GM18498 (cell line): ENCODE measurements at regions not wholly inside any gene's neighbourhood (a gene's known extent, or its start where the extent isn't known, plus 50 kb on each side); places are given as distances from the start of the nearest gene placed in this dataset.
"Not testable (repeated sequence)": the region's sequence is repeated elsewhere in the genome, so short reads cannot be mapped to it uniquely, and the experiment has no call there.

Experiments used
- ATAC-seq: cut with Tn5 transposase; IDR thresholded peaks from one replicate; pipeline ENCODE4 v1.9.1; 2021; ENCODE audit warnings: mild to moderate bottlenecking, moderate library complexity; ENCODE audit not compliant: unreplicated experiment

DNA sequence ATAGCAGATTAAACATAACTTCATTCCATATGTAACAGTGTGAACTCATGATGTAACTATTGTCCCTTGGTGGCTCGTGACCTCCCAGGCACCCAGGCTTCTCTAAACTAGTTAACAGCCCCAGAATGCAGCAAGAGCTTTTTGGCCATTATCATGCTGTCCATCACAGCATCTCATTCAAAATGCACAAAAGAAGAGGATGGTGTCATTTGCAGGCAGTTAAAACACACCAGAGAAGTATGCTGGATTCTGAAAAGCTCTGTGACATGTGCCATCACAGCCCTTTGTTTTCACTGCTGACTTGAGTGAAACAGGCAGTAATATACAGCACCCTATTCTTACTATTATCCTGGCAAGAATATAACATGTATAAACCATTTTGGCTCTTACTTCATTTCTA, 117.6 kb upstream of the CHMP2B start:
- ATAC-seq, result no peak

GRCh38 chr3:87101861-87102625, 111.1 kb upstream of the VGLL3 start:
- ATAC-seq, result no peak

DNA sequence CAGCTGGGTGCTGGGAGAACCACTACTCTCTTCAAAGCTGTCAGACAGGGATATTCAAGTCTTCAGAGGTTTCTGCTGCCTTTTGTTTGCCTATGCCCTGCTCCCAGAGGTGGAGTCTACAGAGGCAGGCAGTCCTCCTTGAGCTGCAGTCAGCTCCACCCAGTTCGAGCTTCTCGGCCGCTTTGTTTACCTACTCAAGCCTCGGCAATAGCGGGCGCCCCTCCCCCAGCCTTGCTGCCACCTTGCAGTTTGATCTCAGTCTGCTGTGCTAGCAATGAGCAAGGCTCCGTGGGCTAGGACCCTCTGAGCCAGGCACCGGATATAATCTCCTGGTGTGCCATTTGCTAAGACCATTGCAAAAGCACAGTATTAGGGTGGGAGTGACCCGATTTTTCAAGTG, 106.8 kb upstream of the VGLL3 start:
- not testable (repeated sequence) for ATAC-seq

- ATAC-seq, result no peak
These were observed 99.7 kb upstream of the VGLL3 start for GRCh38 chr3:87090631-87091030.

DNA sequence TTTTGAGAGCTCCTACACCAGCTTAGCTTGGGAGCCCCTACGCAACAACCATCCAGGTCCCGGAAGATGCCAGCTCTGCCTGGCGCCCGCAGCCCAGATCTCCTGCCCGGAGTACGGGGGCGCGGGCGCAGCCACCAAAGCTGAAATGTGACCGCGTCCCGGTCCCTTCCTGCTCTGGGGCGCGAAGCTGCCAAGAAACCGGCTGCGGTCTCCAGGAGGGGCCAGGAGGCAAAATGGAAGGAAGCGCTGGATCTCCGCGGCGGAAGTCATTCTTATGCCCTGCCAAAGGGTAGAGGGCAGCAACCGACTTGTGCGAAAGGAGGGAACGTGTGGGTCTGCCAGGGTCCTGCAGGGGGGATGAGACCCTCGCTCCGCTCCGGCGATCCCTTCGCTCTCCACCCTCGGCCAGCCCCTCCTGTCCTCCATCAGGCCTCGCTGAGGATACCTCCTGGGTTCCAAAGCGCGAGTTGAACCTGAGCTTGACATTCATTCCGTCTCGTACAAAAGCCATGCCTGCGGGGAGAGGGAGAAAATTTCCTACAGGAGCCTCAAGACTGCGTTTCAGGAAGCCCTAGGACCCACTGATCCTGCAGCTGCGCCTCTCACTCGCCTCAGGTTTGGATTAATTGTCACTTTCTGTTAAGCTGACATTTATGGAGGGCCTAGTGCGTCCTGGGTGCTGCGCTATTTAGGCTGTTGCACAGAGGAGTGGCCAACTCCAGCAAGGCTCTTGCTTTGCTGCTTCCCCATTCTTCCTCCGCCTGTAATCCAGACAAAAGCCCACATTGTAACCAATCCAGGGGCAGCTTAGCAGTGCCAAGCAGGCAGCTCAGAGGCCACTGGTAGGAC, 98.3 kb upstream of the VGLL3 start:
- ATAC-seq, result peak; percentile 77

DNA sequence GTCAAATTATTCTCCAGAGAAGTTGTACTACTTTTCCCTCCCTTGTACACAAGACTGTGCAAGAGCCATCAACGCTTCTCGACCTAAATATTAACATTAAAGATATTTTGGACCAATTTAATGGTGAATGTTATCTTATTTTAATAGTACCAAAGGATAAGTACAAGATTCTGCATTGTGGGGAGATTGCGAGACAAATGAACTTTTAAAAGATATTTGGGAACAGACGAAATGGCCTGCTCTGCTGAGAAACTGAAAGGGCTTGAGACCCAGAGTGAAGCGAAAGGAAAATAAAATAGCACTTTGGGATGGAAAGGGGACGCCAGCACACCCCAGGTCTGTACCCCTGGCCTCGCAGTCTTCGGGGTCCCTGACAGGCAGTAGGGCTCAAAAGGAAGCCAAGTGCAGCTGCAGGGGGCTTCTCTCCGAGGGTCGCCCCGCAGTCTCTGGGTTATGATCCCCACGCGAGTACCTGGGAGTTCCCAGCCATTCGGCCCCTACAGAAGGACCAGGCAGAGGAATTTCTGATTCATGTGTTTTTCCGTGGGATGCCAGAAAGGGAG, 97.6 kb upstream of the VGLL3 start:
- ATAC-seq, result peak; percentile 28

DNA sequence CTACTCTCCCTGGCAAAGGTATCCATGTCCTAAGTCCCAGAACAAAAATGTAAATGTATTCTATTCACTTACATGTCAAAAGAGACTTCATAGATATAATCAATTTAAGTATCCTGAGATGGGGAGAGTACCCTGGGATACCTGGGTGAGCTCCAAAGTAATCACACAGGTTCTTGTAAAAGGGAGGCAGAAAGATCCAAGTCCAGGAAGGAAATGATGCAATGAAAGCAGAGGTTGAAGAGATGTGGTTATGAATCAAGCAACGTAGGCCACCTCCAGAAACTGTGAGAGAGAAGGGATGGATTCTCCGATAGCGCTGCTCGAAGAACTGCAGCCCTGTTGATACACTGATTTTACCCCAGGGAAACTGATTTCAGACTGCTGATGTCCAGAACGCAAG, 93.9 kb upstream of the VGLL3 start:
- ATAC-seq, result no peak

DNA sequence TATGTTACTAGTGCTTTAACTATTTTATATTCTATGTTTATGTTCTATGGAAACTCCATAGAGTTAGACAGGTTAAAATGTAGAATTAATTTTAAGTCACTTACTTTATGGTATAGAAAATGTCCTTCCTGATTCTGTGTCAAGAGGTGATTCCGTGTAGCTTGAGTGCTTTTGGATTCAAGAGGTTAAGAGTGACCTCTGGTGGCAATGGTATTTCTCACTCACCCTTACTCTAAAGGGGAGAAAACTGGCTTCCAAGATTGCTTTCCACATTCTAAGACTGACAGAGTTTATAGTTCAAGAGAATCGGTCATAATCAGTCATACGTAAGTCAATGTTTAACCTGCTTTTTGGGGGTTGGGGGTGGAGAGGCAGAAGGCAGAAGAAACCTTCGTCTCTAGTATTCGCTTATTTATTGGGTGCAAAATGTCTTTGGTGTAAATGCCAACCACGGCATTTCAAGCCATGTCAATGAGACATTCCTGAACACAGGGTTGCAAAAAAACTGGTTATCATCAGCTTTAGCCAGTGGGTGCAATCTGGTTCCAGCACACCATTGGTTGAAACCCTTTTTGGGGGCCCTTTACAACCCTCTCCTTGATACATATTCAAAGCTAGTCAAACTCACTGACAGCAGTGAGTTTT, 92.0 kb upstream of the VGLL3 start:
- ATAC-seq, result peak; percentile 89

GRCh38 chr3:87077355-87077754, 86.4 kb upstream of the VGLL3 start:
- no peak for ATAC-seq

DNA sequence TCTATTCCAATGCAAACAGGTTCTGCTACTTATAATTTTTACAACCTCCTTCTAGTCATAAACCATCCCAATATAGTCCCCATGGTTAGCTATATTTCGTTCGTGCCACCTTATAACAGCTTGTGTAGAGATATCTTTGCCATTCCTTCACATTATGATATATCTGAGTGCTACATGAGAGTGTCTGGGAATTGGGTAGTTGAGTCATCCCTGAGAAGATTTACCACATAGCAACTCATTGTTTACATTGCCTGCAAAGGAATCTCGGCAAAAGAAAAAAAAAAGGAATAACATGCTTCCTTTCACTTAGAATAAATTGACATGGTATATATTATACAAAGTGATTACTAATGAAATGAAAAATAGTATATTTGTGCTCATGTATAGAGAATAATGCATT, 86.0 kb upstream of the VGLL3 start:
- ATAC-seq, result no peak

DNA sequence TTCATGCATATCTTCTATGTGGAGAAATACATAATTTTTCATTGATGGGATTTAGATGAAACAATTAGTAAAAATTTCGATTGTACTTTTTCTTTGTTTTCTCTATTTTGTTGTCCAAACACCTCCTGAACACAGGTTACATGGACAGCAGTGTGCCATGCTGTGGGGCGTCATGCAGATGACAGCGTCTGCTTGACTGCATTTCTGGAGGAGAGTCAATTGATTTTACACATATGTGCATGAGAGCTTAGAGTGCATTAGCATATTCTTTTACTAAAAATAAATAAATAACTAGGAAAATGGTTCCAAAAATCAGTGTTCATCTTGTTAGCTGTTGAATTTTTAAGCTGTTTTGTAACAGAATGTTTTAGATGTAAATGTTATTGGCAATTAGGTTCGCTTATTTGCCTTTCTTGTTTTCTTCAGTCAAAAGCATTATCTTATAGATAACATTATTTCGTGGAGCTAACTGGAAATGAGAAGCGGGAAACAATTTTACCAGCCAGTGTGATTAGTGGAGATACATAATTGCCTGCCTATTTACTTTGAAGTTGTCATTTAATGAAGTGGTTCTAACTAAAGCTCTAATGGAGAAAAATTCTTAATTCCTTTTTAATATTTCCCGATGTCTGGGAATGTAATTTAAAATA, 82.7 kb upstream of the VGLL3 start:
- ATAC-seq, result no peak

GRCh38 chr3:87072446-87072845, 81.5 kb upstream of the VGLL3 start:
- ATAC-seq, result no peak

DNA sequence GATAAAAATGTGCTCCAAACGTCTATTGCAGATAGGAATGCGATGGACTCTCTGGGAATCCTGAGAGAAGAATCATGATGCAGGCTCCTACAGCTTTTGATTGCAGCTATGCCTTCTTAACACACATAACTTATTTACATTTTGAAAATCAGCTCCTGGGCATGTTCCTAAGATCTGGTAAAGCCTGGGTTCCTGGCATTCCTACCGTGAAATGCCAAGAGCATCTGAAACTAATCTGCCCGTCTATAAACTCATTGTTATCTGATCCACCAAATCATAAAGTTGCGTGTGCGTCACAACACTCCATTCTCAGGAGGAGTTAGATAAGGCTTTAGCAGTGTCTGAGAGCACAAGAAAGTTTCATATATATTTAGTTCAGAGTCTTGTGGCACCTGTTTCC, 79.0 kb upstream of the VGLL3 start:
- ATAC-seq, result no peak

- no peak for ATAC-seq
These were observed 78.1 kb upstream of the VGLL3 start for GRCh38 chr3:87069021-87069420.

GRCh38 chr3:87062685-87063084, 71.7 kb upstream of the VGLL3 start:
- ATAC-seq, result no peak

- no peak for ATAC-seq
These were observed 66.5 kb upstream of the VGLL3 start for GRCh38 chr3:87057474-87057873.

DNA sequence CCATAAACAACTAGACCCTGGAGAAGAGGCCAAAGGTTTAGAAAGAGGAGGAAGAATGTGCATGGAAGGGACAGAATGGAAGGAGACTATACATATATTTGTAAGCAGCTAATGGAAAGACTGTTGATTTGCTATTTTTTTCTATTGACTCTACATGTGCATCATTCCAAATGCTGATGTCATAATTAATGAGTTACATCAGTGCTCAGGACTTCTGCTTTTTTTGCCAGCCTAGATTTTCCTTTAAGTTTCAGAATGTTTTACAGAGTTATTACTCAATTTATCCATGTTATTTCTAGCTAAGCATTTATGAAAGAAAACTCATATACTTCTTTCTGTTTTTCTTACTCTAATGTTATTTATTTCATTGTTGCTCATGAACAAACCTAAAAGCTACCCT, 62.6 kb upstream of the VGLL3 start:
- ATAC-seq, result no peak

DNA sequence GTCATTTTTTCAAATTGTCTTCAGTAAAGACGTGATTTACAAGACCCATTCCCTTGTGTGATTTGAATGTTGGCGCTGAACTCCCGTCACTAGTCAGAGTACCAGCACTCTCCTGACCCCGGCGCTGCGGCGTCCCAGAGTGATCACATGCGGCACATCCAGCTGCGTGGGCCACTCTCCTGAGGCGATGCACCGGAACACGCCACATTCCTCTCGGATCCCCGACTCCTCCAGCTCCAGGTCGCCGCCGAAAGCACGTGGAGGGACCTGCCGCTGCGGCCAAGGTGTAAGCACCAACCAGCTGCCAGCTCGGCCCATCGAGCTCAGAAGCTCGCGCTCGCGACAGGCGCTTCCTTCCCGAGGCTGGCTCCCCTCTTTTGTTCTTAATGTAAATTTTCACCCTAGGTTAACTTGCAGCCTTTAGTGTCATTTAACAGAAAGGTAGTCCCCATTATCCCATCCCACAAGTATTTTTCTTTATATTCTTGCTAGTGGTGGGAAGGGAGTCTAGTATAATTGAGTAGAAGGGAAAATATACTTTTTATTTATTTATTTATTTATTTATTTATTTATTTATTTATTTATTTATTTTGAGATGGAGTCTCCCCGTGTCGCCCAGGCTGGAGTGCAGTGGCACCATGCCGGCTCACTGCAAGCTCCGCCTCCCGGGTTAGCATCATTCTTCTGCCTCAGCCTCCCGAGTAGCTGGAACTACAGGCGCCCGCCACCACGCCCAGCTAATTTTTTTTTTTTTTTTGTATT, 61.7 kb upstream of the VGLL3 start:
- ATAC-seq, result no peak

DNA sequence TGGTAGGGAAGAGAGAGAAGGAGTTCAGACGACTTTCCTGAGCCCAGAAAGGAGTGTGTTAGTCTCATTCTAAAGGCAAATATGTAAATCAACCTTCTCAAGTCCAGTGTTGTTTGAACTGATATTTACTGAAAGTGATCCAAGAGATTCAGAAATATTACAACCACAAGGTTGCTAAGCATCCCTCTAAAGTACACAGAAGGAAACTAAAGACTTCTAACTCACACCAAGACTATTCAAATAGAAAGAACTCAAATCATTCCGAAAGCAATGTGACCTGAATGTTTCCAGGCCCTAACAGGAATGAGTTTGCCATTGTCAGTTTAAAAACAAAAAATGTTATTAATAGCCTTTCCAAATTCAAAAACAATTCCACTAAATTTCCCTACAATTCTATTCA, 56.9 kb upstream of the VGLL3 start:
- no peak for ATAC-seq

- no peak for ATAC-seq
These were observed 55.3 kb upstream of the VGLL3 start for GRCh38 chr3:87046241-87046640.
